Suprapubic skin (tissue), 3 donors: ENCODE measurements at regions not wholly inside any gene's neighbourhood (a gene's known extent, or its start where the extent isn't known, plus 50 kb on each side); places are given as distances from the start of the nearest gene placed in this dataset.

Experiments
- POLR2AphosphoS5 ChIP-seq, 3 donors: sonication (generic); formaldehyde crosslinking; IDR thresholded peaks; one replicate each; pipeline ENCODE4 v1.6.1; 2017; ENCODE audit warnings: antibody characterized with exemption in 3 of 3
- TF ChIP-seq, protein P1 (sequence below), 2 donors: fragments of 200-600 bp in 1 of 2; fragments of 450-650 bp in 1 of 2; sonication (generic) in 1 of 2; IDR thresholded peaks; one replicate each; pipeline ENCODE4 v1.5.1; 2016 to 2019; ENCODE audit warnings: antibody characterized with exemption in 2 of 2, mild to moderate bottlenecking in 1 of 2, moderate library complexity in 1 of 2

DNA sequence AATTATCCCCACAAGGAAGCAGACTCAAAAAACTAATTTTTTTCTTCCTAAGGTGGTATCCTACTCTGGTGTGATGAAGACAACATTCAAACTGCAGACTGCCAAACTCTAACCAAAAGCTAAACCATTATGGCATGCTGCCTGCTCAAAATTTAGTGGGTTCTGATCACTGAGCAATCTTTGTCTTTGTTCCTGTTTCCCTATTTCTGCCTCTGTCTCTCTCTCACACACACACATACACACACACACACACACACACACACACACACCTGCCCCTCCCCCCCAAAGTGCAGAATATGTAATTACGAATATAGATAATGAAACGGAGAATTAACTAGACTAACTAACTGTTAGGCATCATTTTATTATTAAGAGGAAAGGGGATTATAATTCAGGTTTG lies 1278.6 kb downstream of the PCDH7 start:
- no peak for TF ChIP-seq POLR2AphosphoS5 (IDR thresholded peaks at IDR 0.05)
- TF ChIP-seq, protein P1, sequence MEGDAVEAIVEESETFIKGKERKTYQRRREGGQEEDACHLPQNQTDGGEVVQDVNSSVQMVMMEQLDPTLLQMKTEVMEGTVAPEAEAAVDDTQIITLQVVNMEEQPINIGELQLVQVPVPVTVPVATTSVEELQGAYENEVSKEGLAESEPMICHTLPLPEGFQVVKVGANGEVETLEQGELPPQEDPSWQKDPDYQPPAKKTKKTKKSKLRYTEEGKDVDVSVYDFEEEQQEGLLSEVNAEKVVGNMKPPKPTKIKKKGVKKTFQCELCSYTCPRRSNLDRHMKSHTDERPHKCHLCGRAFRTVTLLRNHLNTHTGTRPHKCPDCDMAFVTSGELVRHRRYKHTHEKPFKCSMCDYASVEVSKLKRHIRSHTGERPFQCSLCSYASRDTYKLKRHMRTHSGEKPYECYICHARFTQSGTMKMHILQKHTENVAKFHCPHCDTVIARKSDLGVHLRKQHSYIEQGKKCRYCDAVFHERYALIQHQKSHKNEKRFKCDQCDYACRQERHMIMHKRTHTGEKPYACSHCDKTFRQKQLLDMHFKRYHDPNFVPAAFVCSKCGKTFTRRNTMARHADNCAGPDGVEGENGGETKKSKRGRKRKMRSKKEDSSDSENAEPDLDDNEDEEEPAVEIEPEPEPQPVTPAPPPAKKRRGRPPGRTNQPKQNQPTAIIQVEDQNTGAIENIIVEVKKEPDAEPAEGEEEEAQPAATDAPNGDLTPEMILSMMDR (IDR thresholded peaks at IDR 0.05): no peak
